ENCODE measurements at regions not wholly inside any gene's neighbourhood (a gene's known extent, or its start where the extent isn't known, plus 50 kb on each side); places are given as distances from the start of the nearest gene placed in this dataset.

- Histone ChIP-seq H3K79me2 (ENCODE audit: insufficient read depth, low read length) (no peaks in the 10 kb centered on the region), H4K91ac (ENCODE audit: insufficient read length, low read depth, low read length) (no peak overlapping the region), H3K4ac (ENCODE audit: low read depth, low read length) (no peak overlapping the region), H2BK5ac (ENCODE audit: insufficient read length, low read length) (no peak overlapping the region), H2AFZ (ENCODE audit: low read length) (no peak overlapping the region), H2BK12ac (ENCODE audit: insufficient read length, low read depth, low read length) (no peak overlapping the region), H4K5ac (ENCODE audit: insufficient read length, low read depth, low read length) (no peak overlapping the region), H3K18ac (ENCODE audit: insufficient read length, low read depth, low read length) (no peak overlapping the region), H3K23ac (ENCODE audit: insufficient read length, low read depth, low read length) (no peak overlapping the region), H3K14ac (ENCODE audit: insufficient read depth, low read length) (no peak overlapping the region), H3K23me2 (ENCODE audit: insufficient read length, low read depth, low read length, poor library complexity, severe bottlenecking) (peaks cover 3% of the 10 kb centered on the region), H3K9me3 (ENCODE audit: control insufficient read depth, low read depth, low read length) (no peaks in the 10 kb centered on the region), H4K8ac (replicated peaks; ENCODE audit: insufficient read length, low read depth, low read length) (no peak overlapping the region), H3K4me1 (ENCODE audit: insufficient read depth, low read length) (peaks cover 10% of the 10 kb centered on the region; the same call in 1 of the 2 replicates), H3K56ac (ENCODE audit: insufficient read length, low read depth, low read length) (no peak overlapping the region), H3K4me2 (ENCODE audit: insufficient read depth, insufficient read length, low read length) (no peak overlapping the region), H2AK5ac (ENCODE audit: insufficient read length, low read length) (no peak overlapping the region), H3T11ph (ENCODE audit: low read length) (no peak overlapping the region), H2BK15ac (ENCODE audit: low read depth, low read length) (no peak overlapping the region), H2BK20ac (ENCODE audit: low read depth, low read length, poor library complexity, severe bottlenecking) (no peak overlapping the region), H3K9ac (ENCODE audit: extremely low read depth, insufficient read length, low read length) (no peak overlapping the region), H2BK120ac (ENCODE audit: low read depth, low read length, poor library complexity, severe bottlenecking) (no peak overlapping the region), H4K20me1 (ENCODE audit: control insufficient read depth, insufficient read depth, insufficient read length) (no peaks in the 10 kb centered on the region), H3K27me3 (ENCODE audit: insufficient read depth, low read length) (peaks cover 8% of the 10 kb centered on the region; the same call in 1 of the 2 replicates), H3K27ac (ENCODE audit: insufficient read length, low read depth, low read length) (no peak overlapping the region), H3K79me1 (ENCODE audit: insufficient read depth, low read depth, low read length, poor library complexity, severe bottlenecking) (no peaks in the 10 kb centered on the region)
- WGBS (ENCODE audit: extremely low coverage, insufficient read length, low lambda C conversion rate), result no CpG with 5 or more reads among the region's 4 CpGs
- H3K4me3 Mint-ChIP-seq, result no peak overlapping the region
- H3K27ac Mint-ChIP-seq, result no peak overlapping the region
- H3K9me3 Mint-ChIP-seq, result no peaks in the 10 kb centered on the region; a peak in 1 of 5 replicates
- H3K27me3 Mint-ChIP-seq (ENCODE audit: low read depth), result peaks cover 77% of the 10 kb centered on the region
- DNase-seq, result no peak
- H3K4me1 Mint-ChIP-seq, result peaks cover 71 to 75% of the 10 kb centered on the region in 2 experiments
- TF ChIP-seq CTCF (conservative IDR thresholded peaks at IDR 0.05), result no peak
- no peaks in the 10 kb centered on the region; a peak in 1 of 7 replicates for H3K36me3 Mint-ChIP-seq (ENCODE audit: insufficient read depth in 1 of 3, low read depth in 3 of 3)
Observed at GRCh38 chr1:56433056-56433577, 146.2 kb downstream of the PLPP3 start.

All from H9 (cell line).